ENCODE measurements at regions not wholly inside any gene's neighbourhood (a gene's known extent, or its start where the extent isn't known, plus 50 kb on each side); places are given as distances from the start of the nearest gene placed in this dataset.

GRCh38 chr10:129203819-129204218, 263.2 kb upstream of the MGMT start:
- no peaks in the 10 kb centered on the region for H4K20me1 ChIP-seq (replicated peaks; ENCODE audit: control insufficient read depth, insufficient read depth, low read length)
- 0% methylated on average over 4 of the region's 5 CpGs for WGBS (ENCODE audit: insufficient coverage, low coverage, missing lambda C conversion rate)
- no peak overlapping the region for H2AFZ ChIP-seq (ENCODE audit: low read depth, low read length)
- ChIA-PET CTCF (ENCODE audit: low intra/inter-chr PET ratio) (no interaction called here), POLR2A (no interaction called here)
- H3K4me3 ChIP-seq: no peak overlapping the region
- TF ChIP-seq SFPQ (IDR thresholded peaks at IDR 0.05; ENCODE audit: low read depth, low read length) (no peak), MAX (CRISPR knock-in tag; IDR thresholded peaks at IDR 0.05) (no peak), CHD4 (IDR thresholded peaks at IDR 0.05; ENCODE audit: insufficient read depth, insufficient replicate concordance, low read depth, low read length, poor library complexity, severe bottlenecking) (no peak), SIN3A (IDR thresholded peaks at IDR 0.05; ENCODE audit: borderline replicate concordance in 2 of 2, control insufficient read depth in 1 of 2, low read depth in 2 of 2, low read length in 2 of 2) (no peak)
- FAIRE-seq (no peak), ATAC-seq (no peak), DNase-seq (ENCODE audit: extremely low read depth in 1 of 4, low spot score in 3 of 4) (no peak)
- H3K9me3 ChIP-seq (replicated peaks; ENCODE audit: control insufficient read depth, insufficient read depth, low read depth, low read length): no peaks in the 10 kb centered on the region
- no peaks in the 10 kb centered on the region for H3K27me3 ChIP-seq (ENCODE audit: control insufficient read depth in 2 of 2, insufficient read depth in 2 of 2, low read length in 2 of 2)
- H3K27ac ChIP-seq (ENCODE audit: extremely low read depth, low read depth, low read length): no peak overlapping the region
- no peaks in the 10 kb centered on the region for H3K4me1 ChIP-seq (replicated peaks in 1 of 2; ENCODE audit: control insufficient read depth in 2 of 2, insufficient read depth in 2 of 2, low read length in 2 of 2)
- no peaks in the 10 kb centered on the region for H3K36me3 ChIP-seq (ENCODE audit: control insufficient read depth, insufficient read depth, low read length)
- in situ Hi-C loops (cut with MboI) (no loop called here), intact Hi-C loops (cut with micrococcal nuclease) (no loop called here)
- H3K9ac ChIP-seq (ENCODE audit: insufficient read depth in 1 of 2, low read depth in 2 of 2, low read length in 2 of 2): no peak overlapping the region
- no TSS peak for BruUV-seq (replicated peaks)
- no peaks in the 10 kb centered on the region for H3K9me1 ChIP-seq (ENCODE audit: control insufficient read depth, insufficient read depth, low read length)
- H3K79me2 ChIP-seq (ENCODE audit: control insufficient read depth, insufficient read depth, low read length): no peaks in the 10 kb centered on the region
- H3K4me2 ChIP-seq (ENCODE audit: insufficient read depth, low read length): no peak overlapping the region

All from K562 (cell line).